ENCODE measurements at regions not wholly inside any gene's neighbourhood (a gene's known extent, or its start where the extent isn't known, plus 50 kb on each side); places are given as distances from the start of the nearest gene placed in this dataset.

DNA sequence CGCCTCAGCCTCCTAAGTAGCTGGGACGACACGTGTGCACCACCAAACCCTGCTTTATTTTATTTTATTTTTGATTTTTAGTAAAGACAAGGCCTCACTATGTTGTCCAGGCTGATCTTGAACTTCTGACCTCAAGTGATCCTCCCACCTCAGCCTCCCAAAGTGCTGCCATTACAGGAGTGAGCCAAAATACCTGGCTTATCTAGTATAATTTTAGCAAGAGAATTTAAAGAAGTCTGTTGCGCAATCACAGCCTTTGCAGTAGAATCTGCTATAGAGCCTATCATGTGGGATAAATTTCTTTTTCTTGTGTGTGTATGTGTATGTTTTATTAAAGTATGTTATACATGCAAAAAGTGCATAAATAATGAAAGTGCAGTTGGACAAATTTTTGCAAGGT, 92.1 kb upstream of the ANKEF1 start:
- dilution Hi-C loops (cut with MboI; ENCODE audit: extremely low pct_ligation_motif_present, low sequenced_read_pairs): no loop called here
- FAIRE-seq: no peak

More for the DNA sequence above, 92.1 kb upstream of the ANKEF1 start:
- H3K9ac ChIP-seq (replicated peaks; ENCODE audit: extremely low read depth, insufficient read depth, low read length): no peak overlapping the region
- H3K27ac ChIP-seq (ENCODE audit: insufficient read depth, low read depth, low read length): no peak overlapping the region
- H4K20me1 ChIP-seq (replicated peaks; ENCODE audit: control insufficient read depth, extremely low read depth, insufficient read depth, low read length): no peaks in the 10 kb centered on the region
- DNase-seq (ENCODE audit: low read depth, low spot score): no peak
- intact Hi-C loops (cut with micrococcal nuclease): no loop called here
- no peak overlapping the region for H3K4me2 ChIP-seq (ENCODE audit: insufficient read depth, low read length)
- H3K9me3 ChIP-seq (replicated peaks; ENCODE audit: control insufficient read depth, insufficient read depth, low read length): no peaks in the 10 kb centered on the region
- no peaks in the 10 kb centered on the region for H3K9me1 ChIP-seq (replicated peaks; ENCODE audit: control insufficient read depth, extremely low read depth, insufficient read depth, low read length)
- H3K79me2 ChIP-seq (ENCODE audit: control insufficient read depth, insufficient read depth, low read length): no peaks in the 10 kb centered on the region
- TF ChIP-seq MYC (IDR thresholded peaks at IDR 0.05; ENCODE audit: low read depth, low read length): no peak
- no peak for TF ChIP-seq CTCF (IDR thresholded peaks at IDR 0.05; ENCODE audit: extremely low read depth in 1 of 2, insufficient read depth in 1 of 2, low read depth in 1 of 2, low read length in 2 of 2)
- TF ChIP-seq GATA2 (IDR thresholded peaks at IDR 0.05; ENCODE audit: insufficient read depth, insufficient read length, low read depth, low read length): no peak
- TF ChIP-seq JUN (IDR thresholded peaks at IDR 0.05; ENCODE audit: borderline replicate concordance, insufficient read depth, insufficient read length, low read depth): no peak
- no peak for TF ChIP-seq FOS (IDR thresholded peaks at IDR 0.05; ENCODE audit: borderline replicate concordance, insufficient read depth, low read length)
- TF ChIP-seq, protein P1, sequence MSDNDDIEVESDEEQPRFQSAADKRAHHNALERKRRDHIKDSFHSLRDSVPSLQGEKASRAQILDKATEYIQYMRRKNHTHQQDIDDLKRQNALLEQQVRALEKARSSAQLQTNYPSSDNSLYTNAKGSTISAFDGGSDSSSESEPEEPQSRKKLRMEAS (IDR thresholded peaks at IDR 0.05; ENCODE audit: insufficient read depth, insufficient read length): no peak
- BruUV-seq (replicated peaks): no TSS peak
- ChIA-PET POLR2A (no interaction called here), CTCF (no interaction called here)
- H3K36me3 ChIP-seq (ENCODE audit: control insufficient read depth in 2 of 2, extremely low read depth in 1 of 2, insufficient read depth in 2 of 2, low read length in 2 of 2): no peaks in the 10 kb centered on the region
- H3K4me3 ChIP-seq (replicated peaks in 1 of 3; ENCODE audit: insufficient read depth in 1 of 3, low read depth in 1 of 3, low read length in 3 of 3): no peak overlapping the region
- no peak overlapping the region for H2AFZ ChIP-seq (ENCODE audit: low read depth, low read length)
- H3K27me3 ChIP-seq (ENCODE audit: control insufficient read depth in 2 of 2, insufficient read depth in 2 of 2, low read length in 2 of 2): no peaks in the 10 kb centered on the region
- H3K4me1 ChIP-seq (ENCODE audit: control insufficient read depth, extremely low read depth, insufficient read depth, low read length): no peaks in the 10 kb centered on the region

All from endothelial cell of umbilical vein (primary cell).